Stimulated activated CD4-positive, alpha-beta T cell treated with anti-CD3 and anti-CD28 coated beads, Interleukin-1b, Interleukin-23, amount 100 ng/mL, for 48 hours (primary cell): ENCODE measurements at regions not wholly inside any gene's neighbourhood (a gene's known extent, or its start where the extent isn't known, plus 50 kb on each side); places are given as distances from the start of the nearest gene placed in this dataset.
"Not testable (repeated sequence)": the region's sequence is repeated elsewhere in the genome, so short reads cannot be mapped to it uniquely, and the experiment has no call there.

Experiments
- DNase-seq: peaks from one replicate; pipeline ENCODE4 v3.0.0-alpha.2; 2020

DNA sequence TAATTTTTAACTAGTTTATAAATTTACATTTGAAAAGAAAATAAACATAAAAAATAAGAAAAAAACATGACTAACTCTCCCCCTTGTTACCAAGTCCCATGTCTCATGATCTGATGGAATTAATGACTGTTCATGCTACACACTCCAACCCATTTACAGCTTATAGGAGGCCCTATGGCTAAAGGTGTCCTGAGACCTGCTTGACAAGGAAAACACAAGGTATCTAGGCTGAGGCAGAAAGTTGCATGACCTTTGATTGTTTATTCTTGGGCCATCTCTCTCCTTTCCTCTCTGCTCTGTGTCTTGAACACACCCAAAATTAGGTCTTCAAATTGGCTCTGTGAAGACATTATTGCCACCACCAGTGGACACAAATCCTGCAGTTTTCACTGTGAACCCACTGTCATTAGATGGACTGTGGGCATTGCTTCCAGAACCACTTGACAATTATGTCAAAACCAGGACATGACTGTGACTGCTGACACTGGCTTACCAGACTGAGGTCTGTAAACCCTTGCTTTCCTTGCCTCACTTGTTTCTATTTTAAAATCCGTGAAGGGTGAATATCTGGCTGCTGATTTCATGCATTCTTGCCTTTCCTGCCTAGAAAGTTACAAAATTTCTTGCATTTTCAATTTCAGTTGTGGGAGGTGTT is 386.5 kb upstream of the SPRY2 start:
- no peak for DNase-seq

DNA sequence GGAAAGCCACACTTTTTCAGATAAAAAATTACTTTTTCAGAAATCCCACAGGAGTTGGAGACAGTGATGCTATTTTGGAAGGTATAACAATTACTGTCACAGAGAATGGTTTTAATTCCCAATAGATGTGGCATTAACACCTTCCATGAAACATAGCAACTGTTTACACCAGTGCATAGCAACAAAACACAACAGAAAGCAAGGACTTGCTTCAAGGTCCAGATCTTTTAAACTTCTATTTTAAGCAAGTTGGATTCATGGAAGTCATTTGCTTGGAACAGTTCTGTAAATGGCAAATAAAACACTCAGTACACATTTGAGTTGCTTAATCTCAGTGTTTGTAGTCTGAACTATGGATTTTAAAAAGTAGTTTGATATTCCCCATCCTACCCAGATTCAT is 385.9 kb upstream of the SPRY2 start:
- DNase-seq = no peak

DNA sequence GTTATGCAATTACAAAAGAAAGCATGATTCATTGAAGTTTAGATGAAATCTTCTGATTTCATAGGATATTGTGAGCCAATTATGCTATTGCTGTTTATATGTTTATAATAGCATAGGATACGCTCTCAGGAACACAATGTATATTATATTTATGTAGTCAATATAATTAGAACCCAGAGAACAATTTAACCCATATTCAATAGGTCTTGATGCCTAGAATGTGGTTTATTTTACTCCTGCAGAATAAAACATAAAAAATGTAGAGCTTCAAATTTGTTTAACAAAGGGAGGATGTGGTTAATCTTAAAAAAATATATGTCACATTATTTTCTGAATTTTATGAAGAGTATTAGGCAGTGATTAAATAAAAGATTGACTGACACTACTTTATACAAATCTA is 380.8 kb upstream of the SPRY2 start:
- no peak for DNase-seq

DNA sequence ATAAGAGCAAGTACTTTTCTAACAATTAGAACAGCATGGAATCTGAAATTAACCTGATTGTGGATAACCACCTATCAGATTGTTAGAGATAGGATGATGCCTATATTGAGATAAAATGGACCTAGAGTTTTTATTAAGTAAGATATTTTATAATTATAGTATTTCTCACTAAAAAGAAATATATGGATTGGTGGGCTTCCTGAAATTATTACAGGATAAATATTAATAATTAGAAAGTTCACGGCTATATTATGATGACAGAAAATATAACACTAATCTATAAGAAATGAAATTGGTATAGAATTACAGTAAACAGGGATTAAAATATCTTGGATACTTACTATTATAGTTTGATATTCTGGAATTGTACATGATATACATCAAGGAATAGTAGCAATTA is 378.0 kb upstream of the SPRY2 start:
- no peak for DNase-seq

DNA sequence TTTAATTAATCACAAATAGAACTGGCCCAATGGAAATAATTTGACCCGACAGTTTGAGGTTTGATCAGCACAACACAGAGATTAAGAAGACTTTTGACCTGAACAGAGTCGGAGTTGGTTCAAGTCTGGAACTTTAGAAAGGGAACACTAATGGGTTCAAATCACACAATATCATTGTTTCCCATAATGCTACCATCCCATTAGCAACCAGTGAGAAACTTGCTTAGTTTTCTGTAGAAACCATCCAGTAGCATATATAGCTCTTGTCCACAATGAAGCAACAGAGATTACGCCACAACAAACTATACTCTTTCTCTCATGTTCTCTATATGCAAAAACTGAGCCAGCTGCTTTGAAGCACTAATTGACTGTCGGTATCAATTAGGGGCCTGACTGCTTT is 376.9 kb upstream of the SPRY2 start:
- DNase-seq = no peak

DNA sequence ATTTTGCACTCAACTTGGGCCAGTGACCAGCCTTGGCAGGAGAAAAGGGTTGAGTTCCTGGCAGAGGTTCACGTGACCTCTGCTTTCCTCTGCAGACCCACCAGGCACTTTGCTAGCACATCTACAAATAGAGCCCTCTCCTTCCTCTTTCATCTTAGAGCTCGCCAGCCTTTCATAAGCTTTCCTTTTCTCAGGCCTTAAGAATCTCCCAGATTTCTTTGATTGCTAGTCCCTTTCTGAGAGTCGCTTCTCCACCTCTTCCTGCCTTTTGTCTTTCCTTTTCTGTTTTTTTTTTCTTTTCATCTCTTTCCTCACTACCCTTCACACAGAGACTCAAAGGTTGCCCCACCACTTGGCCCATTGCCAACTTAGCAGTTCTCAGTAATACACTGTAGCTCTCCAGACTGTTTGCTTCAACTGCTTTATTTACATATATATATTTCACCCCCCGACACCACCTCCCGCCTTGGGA is 375.7 kb upstream of the SPRY2 start:
- no peak for DNase-seq

DNA sequence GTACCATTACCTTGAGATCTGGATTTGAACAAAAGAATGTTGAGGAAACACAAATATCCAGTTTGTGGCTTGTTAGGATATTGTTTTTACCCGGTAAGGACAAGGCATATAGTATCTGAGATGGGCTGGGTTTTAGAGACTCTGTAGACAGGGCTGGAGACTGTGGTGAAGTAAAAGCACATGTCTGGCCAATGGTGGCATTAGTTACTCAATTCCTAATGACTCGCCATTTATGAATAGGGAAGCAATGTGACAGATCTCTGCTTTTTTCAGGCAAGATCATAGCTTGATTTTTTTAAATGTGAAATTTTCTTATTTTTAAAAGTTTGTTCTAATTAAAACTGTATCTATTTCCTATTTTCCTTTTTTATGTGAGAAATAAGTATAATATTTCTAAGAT is 371.1 kb upstream of the SPRY2 start:
- no peak for DNase-seq

DNA sequence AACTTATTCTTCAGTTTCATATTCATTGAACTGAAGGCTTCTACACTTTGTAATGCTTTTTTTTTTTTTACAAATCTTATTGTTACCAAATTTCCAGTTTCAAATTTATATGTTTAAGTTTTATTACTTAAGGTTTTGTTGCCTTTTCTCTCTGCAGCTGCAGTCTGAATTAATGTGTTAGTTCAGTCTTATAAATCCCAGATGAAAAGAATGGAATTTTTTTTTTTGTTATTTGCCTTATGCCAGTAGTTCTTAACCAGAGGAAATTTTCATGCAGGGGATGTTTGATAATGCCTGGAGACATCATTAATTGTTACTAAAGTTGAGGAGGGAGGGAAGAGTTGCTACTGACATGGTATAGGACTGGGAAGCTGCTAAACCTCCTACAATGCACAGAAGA is 367.9 kb upstream of the SPRY2 start:
- no peak for DNase-seq

DNA sequence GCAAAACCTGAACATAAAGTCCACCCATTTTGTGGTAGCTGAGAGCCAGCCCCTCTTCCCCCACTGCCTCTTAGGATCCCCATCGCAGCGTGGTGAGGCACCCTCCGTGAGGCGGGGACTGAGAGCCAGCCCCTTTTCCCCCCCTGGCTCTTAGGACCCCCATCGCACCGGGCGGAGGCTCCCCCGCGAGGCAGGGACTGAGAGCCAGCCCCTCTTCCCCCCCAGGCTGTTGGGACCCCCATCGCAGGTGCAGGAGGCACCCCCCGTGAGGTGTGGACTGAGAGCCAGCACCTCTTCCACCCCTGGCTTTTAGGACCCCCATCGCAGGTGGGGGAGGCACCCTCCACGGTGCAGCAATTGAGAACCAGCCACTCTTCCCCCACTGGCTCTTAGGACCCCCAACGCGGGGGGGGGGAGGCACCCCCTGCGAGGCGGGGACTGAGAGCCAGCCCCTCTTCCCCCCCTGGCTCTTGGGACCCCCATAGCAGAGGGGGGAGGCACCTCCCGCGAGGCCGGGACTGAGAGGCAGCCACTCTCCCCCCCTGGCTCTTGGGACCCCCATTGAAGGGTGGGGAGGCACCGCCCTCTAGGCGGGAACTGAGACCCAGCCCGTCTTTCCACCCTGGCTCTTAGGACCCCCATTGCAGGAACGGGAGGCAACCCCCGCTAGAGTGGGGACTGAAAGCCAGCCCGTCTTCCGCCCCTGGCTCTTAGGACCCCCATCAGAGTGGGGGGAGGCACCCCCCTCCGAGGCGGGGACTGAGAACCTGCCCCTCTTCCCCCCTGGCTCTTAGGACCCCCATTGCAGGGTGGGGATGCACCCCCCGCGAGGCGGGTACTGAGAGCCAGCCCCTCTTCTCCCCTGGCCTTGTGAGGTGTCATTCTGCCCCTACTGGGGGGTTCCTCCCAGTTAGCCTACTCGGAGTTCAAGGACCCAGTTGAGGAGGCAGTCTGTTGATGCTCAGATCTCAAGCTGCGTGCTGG is 366.4 kb upstream of the SPRY2 start:
- DNase-seq = no peak

DNA sequence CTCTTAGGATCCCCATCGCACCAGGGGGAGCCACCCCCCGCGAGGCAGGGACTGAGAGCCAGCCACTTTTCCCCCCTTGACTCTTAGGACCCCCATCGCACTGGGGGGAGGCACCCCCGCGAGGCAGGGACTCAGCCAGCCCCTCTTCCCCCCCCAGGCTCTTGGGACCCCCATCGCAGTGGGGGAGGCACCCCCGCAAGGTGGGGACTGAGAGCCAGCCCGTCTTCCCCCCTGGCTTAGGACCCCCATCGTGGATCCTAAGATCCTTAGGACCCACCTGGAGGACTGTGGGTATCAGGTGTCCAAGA is 365.2 kb upstream of the SPRY2 start:
- no peak for DNase-seq

DNA sequence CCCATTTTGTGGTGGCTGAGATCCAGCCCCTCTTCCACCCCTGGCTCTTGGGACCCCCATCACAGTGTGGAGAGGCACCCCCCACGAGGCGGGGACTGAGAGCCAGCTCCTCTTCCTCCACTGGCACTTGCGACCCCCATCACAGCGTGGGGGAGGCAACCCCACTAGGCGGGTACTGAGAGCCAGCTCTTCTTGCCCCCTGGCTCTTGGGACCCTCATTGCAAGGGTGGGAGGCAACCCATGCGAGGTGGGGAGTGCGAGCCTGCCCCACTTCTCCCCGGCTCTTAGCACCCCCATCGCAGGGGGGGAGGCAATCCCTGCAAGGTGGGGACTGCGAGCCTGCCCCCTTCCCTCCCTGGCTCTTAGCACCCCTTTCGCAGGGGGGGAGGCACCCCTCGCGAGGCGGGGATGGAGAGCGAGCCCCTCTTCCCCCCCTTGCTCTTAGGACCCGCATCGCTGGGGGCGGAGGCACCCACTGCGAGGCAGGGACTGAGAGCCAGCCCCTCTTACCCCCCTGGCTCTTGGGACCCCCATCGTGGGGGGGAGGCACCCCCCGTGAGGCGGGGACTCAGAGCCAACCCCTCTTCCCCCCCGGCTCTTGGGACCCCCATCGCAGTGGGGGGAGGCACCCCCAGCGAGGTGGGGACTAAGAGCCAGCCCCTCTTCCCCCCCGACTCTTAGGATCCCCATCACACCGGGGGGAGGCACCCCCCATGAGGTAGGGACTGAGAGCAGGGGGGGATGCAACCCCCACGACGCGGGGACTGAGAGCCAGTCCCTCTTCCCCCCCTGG is 364.6 kb upstream of the SPRY2 start:
- DNase-seq = no peak

DNA sequence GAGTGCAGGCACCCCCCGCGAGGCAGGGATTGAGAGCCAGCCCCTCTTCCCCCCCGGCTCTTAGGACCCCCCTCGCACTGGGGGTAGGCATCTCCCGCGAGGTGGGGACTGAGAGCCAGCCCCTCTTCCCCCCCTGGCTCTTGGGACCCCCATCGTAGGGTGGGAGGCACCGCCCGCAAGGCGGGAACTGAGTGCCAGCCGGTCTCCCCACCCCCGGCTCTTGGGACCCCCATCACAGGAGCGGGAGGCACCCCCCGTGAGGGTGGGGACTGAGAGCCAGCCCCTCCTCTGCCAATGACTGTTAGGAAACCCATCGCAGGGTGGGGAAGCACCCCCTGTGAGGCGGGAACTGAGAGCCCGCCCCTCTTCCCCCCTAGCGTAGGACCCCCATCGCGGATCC is 363.4 kb upstream of the SPRY2 start:
- DNase-seq = no peak

DNA sequence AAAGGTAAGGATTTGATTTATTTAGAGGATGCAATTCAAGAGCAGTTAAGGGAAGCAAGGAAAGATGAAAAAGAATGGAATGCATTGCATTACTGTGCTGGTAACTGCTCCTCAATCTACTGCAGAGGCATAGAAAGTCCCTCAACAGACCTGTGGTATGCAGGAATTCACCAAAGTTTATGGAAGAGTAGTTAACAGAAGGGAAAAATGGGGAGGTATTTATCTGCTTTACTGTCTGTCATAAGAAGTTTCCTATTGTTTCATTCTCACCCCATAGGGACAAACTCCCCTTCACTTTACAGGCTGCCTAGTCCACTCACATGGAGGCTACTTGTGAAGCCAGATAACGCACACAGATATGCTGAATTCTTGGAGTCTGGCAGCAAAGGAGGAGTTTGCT is 354.9 kb upstream of the SPRY2 start:
- DNase-seq = no peak

DNA sequence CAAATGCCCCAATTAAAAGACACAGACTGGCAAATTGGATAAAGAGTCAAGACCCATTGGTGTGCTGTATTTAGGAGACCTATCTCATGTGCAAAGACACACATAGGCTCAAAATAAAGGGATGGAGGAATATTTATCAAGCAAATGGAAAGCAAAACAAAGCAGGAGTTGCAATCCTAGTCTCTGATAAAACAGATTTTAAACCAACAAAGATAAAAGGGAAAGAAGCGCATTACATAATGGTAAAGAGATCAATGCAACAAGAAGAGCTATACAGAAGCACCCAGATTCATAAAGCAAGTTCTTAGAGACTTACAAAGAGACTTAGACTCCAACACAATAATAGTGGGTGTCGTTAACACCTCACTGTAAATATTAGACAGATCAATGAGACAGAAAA is 350.9 kb upstream of the SPRY2 start:
- not testable (repeated sequence) for DNase-seq

DNA sequence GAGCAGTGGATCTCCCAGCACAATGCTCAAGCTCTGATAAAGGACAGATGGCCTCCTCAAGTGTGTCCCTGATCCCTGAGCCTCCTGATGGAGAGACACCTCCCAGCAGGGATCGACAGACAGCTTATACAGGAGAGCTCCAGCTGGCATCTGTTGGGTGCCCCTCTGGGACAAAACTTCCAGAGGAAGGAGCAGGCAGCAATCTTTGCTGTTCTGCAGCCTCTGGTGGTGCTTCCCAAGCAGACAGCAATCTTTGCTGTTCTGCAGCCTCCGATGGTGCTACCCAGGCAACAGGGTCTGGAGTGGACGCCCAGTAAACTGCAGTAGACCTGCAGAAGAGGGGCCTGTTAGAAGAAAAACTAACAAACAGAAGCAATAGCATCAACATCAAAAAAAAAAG is 349.3 kb upstream of the SPRY2 start:
- no peak for DNase-seq

DNA sequence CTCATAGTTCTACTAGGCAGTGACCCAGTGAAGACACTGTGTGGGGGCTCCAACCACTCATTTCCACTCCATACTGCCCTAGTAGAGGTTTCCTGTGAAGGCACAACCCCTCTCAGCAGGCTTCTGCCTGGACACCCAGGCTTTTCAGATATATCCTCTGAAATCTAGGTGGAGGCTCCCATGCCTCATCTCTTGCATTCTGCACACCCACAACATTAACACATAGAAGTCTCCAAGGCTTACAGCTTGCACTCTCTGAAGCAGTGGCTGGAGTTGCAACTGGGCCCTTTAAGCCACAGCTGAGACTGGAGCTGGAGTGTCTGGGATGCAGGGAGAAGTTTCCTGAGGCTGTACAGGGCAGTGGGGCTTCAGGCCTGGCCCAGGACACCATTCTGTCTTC is 347.7 kb upstream of the SPRY2 start:
- no peak for DNase-seq

DNA sequence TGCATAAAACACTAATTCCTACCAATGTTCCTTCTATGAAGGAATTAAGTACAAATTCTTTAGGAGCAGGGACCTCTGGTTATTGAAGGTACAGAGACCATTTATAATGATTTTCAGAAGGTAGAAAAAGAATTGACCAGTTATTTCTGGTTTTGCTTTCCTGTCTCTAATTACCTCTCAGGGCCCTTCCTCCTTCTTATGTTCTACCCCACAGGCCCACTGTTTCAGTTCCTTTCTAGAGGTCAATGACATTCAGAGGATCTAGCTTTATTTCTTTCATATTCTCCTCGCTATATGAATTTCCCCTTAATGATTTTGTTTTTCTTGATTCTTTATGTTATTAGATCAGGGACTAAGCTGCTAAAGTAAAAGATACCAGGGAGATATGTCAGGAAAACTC is 345.0 kb upstream of the SPRY2 start:
- DNase-seq = no peak

DNA sequence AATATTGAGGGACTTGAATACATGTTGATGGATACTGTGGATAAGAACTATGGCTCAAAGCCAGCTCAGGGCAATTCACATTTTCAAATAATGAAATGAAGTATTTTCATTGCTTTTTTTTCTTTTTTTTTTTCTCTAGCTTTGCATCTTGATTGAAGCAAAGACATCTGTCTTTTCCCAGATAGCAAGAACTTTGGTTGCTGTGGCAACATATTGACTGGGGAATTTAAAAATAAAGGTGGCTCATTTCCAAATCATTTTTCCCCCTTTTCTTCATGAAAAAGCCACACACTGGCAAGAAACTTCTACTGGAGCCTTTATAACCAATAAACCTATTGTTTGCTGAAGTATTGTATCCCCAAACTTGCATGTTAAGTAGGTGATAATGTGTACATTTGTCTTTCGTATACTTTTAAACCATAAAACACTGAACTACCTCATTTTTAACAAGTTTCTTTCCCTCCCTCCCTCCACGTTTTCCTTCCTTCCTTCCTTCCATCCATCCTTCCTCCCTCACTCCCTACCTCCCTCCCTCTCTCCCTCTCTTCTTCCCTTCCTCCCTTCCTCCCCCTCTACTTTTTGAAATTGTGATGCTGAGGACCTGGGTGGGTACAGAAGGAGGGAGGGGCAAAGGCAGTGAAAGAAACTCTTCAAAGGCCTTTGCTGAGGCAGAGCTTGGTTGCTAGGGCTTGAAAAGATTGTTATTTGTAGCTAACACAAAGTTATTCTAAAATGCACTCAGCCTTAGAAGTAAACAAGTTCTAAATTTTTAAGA is 343.5 kb upstream of the SPRY2 start:
- no peak for DNase-seq

DNA sequence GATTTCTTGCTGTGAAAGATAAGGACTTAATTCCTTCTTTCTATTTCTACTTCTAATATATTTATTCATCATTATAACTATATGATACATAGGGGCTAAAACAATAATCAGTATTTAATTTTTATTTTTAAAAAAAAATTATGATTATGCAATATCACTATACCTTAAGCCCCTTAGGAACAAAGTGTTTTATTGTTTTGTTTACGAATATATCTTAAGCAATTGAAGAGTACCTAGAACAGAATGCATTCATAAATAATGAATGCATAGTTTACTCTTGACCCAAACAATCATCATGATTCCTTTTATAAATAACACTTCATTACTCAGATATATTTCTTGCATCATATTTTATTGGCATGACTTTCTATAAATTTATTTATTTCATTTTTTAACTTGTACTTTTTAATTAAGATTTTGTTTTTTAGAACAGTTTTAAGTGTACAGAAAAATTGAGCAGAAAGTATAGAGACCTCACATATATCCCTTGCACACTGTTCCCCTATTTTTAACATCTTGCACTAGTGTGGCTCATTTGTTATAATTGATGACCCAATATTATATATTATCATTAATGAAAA is 339.9 kb upstream of the SPRY2 start:
- no peak for DNase-seq

DNA sequence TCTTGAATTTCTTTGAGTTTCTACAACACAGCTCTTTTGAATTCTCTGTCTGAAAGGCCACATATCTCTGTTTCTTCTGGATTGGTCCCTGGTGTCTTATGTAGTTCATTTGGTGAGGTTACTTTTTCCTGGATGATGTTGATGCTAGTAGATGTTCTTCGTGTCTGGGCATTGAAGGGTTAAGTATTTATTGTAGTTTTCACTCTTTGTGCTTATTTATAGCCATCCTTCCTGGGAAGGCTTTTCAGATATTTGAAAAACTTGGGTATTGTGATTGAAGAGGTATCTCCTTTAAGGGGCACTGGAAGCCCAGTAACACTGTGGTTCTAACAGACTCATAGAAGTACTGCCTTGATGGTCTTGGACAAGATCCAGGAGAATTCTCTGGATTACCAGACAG is 338.5 kb upstream of the SPRY2 start:
- no peak for DNase-seq

DNA sequence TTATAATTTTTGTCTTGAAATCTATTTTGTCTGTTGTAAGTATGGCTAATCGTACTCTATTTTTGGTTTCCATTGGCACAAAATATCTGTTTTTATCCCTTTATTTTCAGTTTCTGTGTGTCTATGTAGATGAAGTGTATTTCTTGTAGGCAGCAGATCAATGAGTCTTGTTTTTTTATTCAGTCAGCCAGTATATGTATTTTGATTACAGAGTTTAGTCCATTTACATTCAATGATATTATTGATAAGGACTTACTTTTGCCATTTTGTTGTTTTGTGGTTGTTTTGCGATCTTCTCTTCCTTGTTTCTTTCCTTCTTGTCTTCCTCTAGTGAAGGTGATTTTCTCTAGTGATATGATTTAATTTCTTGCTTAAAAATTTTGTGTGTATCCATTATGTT is 336.3 kb upstream of the SPRY2 start:
- no peak for DNase-seq

DNA sequence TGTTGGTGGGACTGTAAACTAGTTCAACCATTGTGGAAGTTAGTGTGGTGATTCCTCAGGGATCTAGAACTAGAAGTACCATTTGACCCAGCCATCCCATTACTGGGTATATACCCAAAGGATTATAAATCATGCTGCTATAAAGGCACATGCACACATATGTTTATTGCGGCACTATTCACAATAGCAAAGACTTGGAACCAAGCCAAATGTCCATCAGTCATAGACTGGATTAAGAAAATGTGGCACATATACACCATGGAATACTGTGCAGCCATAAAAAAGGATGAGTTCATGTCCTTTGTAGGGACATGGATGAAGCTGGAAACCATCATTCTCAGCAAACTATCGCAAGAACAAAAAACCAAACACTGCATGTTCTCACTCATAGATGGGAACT is 334.5 kb upstream of the SPRY2 start:
- not testable (repeated sequence) for DNase-seq

DNA sequence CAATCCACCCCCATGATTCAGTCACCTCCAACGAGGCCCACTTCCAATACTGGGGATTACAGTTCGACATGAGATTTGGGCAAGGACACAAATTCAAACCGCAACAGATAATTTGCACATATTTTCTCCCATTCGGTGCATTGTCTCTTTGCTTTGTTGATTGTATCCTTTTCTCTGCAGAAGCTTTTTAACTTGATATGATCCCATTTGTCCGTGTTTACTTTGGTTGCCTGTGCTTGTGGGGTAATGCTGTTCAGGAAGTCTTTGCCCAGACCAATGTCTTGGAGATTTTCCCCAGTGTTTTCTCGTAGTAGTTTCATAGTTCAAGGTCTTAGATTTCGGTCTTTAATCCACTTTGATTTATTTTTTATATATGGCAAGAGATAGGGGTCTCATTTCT is 330.8 kb upstream of the SPRY2 start:
- DNase-seq = no peak
